Body of pancreas (tissue), 4 donors: ENCODE measurements at regions not wholly inside any gene's neighbourhood (a gene's known extent, or its start where the extent isn't known, plus 50 kb on each side); places are given as distances from the start of the nearest gene placed in this dataset.

ENCODE experiments used
- POLR2A ChIP-seq, 3 donors: fragments of 450-650 bp; IDR thresholded peaks; one replicate each; pipeline ENCODE4 v1.6.1; 2016; ENCODE audit warnings: antibody characterized with exemption in 3 of 3, mild to moderate bottlenecking in 2 of 3
- TF ChIP-seq, protein P1 (sequence below), 7 experiments: fragments of 450-650 bp in 4 of 7; fragments of 200-600 bp in 3 of 7; sonication (generic) in 3 of 7; IDR thresholded peaks; one replicate each; pipeline ENCODE4 v1.5.1; 2016 to 2019; ENCODE audit warnings: antibody characterized with exemption in 7 of 7

DNA sequence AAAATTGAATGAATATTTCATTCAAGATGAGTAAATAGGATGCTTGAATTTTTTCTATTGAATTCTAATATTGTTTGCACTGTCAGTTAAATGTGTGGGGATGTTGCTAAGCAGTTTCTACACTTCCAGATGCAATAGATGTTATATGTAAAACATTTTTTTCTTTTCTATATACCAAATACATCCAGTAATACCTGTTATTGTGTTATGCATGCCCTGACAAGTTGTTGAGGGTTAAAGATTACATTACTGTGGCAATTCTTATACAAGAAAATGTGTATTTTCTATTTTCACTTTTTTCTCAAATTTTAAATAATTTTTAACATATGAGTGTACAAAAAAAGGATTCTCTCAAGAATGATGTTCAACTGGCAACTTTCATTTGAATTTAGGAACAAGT lies 713.9 kb downstream of the GATA3 start:
- TF ChIP-seq, protein P1, sequence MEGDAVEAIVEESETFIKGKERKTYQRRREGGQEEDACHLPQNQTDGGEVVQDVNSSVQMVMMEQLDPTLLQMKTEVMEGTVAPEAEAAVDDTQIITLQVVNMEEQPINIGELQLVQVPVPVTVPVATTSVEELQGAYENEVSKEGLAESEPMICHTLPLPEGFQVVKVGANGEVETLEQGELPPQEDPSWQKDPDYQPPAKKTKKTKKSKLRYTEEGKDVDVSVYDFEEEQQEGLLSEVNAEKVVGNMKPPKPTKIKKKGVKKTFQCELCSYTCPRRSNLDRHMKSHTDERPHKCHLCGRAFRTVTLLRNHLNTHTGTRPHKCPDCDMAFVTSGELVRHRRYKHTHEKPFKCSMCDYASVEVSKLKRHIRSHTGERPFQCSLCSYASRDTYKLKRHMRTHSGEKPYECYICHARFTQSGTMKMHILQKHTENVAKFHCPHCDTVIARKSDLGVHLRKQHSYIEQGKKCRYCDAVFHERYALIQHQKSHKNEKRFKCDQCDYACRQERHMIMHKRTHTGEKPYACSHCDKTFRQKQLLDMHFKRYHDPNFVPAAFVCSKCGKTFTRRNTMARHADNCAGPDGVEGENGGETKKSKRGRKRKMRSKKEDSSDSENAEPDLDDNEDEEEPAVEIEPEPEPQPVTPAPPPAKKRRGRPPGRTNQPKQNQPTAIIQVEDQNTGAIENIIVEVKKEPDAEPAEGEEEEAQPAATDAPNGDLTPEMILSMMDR (IDR thresholded peaks at IDR 0.05) = no peak
- TF ChIP-seq POLR2A (IDR thresholded peaks at IDR 0.05) = no peak
